ENCODE measurements at regions not wholly inside any gene's neighbourhood (a gene's known extent, or its start where the extent isn't known, plus 50 kb on each side); places are given as distances from the start of the nearest gene placed in this dataset.

GRCh38 chr9:72462340-72462739 is 59.1 kb upstream of the TMC1 start:
- no peak for TF ChIP-seq MXI1 (IDR thresholded peaks at IDR 0.05; ENCODE audit: borderline replicate concordance, low read depth, low read length)
- no peak for TF ChIP-seq CTCF (CRISPR knock-in tag; IDR thresholded peaks at IDR 0.05)
- TF ChIP-seq AFF4 (CRISPR knock-in tag; IDR thresholded peaks at IDR 0.05) = no peak
